ENCODE measurements at regions not wholly inside any gene's neighbourhood (a gene's known extent, or its start where the extent isn't known, plus 50 kb on each side); places are given as distances from the start of the nearest gene placed in this dataset.

- Mint-ChIP-seq H3K4me1 (no peaks in the 10 kb centered on the region), H3K36me3 (peaks cover 3% of the 10 kb centered on the region), H3K27ac (no peak overlapping the region), H3K27me3 (ENCODE audit: low read depth) (peaks cover 2% of the 10 kb centered on the region), H3K4me3 (no peak overlapping the region), H3K9me3 (peaks cover 8% of the 10 kb centered on the region)
- no peak for TF ChIP-seq CTCF (IDR thresholded peaks at IDR 0.05; ENCODE audit: unreplicated experiment)
- DNase-seq (ENCODE audit: low spot score in 2 of 2, unreplicated experiment in 2 of 2) = no peak
These were observed 82.2 kb upstream of the SOD1 start for GRCh38 chr21:31577271-31577670.

- peaks cover 2% of the 10 kb centered on the region for H3K27me3 Mint-ChIP-seq (ENCODE audit: low read depth)
- no peaks in the 10 kb centered on the region for H3K4me1 Mint-ChIP-seq
- H3K4me3 Mint-ChIP-seq = no peak overlapping the region
- H3K9me3 Mint-ChIP-seq = peaks cover 8% of the 10 kb centered on the region
- no peak overlapping the region for H3K27ac Mint-ChIP-seq
- DNase-seq (ENCODE audit: low spot score in 2 of 2, unreplicated experiment in 2 of 2) = no peak
- peaks cover 3% of the 10 kb centered on the region for H3K36me3 Mint-ChIP-seq
- TF ChIP-seq CTCF (IDR thresholded peaks at IDR 0.05; ENCODE audit: unreplicated experiment) = no peak
These were observed 83.1 kb upstream of the SOD1 start for GRCh38 chr21:31576428-31576827.

GRCh38 chr21:31573217-31573616 is 86.3 kb upstream of the SOD1 start:
- H3K27ac Mint-ChIP-seq = no peak overlapping the region
- peaks cover 8% of the 10 kb centered on the region for H3K9me3 Mint-ChIP-seq
- H3K4me1 Mint-ChIP-seq = peaks cover 6% of the 10 kb centered on the region
- DNase-seq (ENCODE audit: low spot score in 2 of 2, unreplicated experiment in 2 of 2) = no peak
- H3K27me3 Mint-ChIP-seq (ENCODE audit: low read depth) = no peaks in the 10 kb centered on the region
- peaks cover 3% of the 10 kb centered on the region for H3K36me3 Mint-ChIP-seq
- TF ChIP-seq CTCF (IDR thresholded peaks at IDR 0.05; ENCODE audit: unreplicated experiment) = no peak
- H3K4me3 Mint-ChIP-seq = no peak overlapping the region

- H3K27ac Mint-ChIP-seq = no peak overlapping the region
- peaks cover 3% of the 10 kb centered on the region for H3K36me3 Mint-ChIP-seq
- H3K9me3 Mint-ChIP-seq = peaks cover 8% of the 10 kb centered on the region
- no peak for DNase-seq (ENCODE audit: low spot score in 2 of 2, unreplicated experiment in 2 of 2)
- H3K4me1 Mint-ChIP-seq = peaks cover 8% of the 10 kb centered on the region
- TF ChIP-seq CTCF (IDR thresholded peaks at IDR 0.05; ENCODE audit: unreplicated experiment) = no peak
- no peaks in the 10 kb centered on the region for H3K27me3 Mint-ChIP-seq (ENCODE audit: low read depth)
- H3K4me3 Mint-ChIP-seq = no peak overlapping the region
These were observed 87.6 kb upstream of the SOD1 start for GRCh38 chr21:31571879-31572278.

- Mint-ChIP-seq H3K27ac (peak overlapping the region; percentile 59), H3K4me3 (no peak overlapping the region), H3K36me3 (peaks cover 3% of the 10 kb centered on the region), H3K4me1 (peaks cover 16% of the 10 kb centered on the region), H3K9me3 (peaks cover 8% of the 10 kb centered on the region), H3K27me3 (ENCODE audit: low read depth) (no peaks in the 10 kb centered on the region)
- DNase-seq (ENCODE audit: low spot score in 2 of 2, unreplicated experiment in 2 of 2) = no peak
- TF ChIP-seq CTCF (IDR thresholded peaks at IDR 0.05; ENCODE audit: unreplicated experiment) = no peak
These were observed 88.5 kb upstream of the SOD1 start for GRCh38 chr21:31570824-31571566.
